WI38 (cell line): ENCODE measurements at regions not wholly inside any gene's neighbourhood (a gene's known extent, or its start where the extent isn't known, plus 50 kb on each side); places are given as distances from the start of the nearest gene placed in this dataset.
"Not testable (repeated sequence)": the region's sequence is repeated elsewhere in the genome, so short reads cannot be mapped to it uniquely, and the experiment has no call there.

Experiments
- H3K4me3 ChIP-seq: 2 replicates; pipeline ENCODE4 v1.5.1; 2011; ENCODE audit warnings: low read depth, mild to moderate bottlenecking, control low read depth, low read length
- CTCF ChIP-seq: IDR thresholded peaks from 2 replicates; pipeline ENCODE4 v1.5.1; 2012; ENCODE audit warnings: low read depth, mild to moderate bottlenecking, control low read depth, low read length

- no peak for TF ChIP-seq CTCF
- H3K4me3 ChIP-seq, result no peak overlapping the region
Measured at GRCh38 chr22:49685686-49686085, 142.0 kb downstream of the BRD1 start.

- TF ChIP-seq CTCF, result no peak
- no peak overlapping the region for H3K4me3 ChIP-seq
Measured at GRCh38 chr22:49685116-49685515, 142.6 kb downstream of the BRD1 start.

GRCh38 chr22:49683032-49683431 is 144.6 kb downstream of the BRD1 start:
- no peak overlapping the region for H3K4me3 ChIP-seq
- TF ChIP-seq CTCF, result no peak

GRCh38 chr22:49680819-49681218 is 146.9 kb downstream of the BRD1 start:
- not testable (repeated sequence) for H3K4me3 ChIP-seq

GRCh38 chr22:49678842-49679170 is 148.9 kb downstream of the BRD1 start:
- no peak overlapping the region for H3K4me3 ChIP-seq
- TF ChIP-seq CTCF, result no peak

GRCh38 chr22:49678137-49678841 is 149.4 kb downstream of the BRD1 start:
- no peak for TF ChIP-seq CTCF
- no peak overlapping the region for H3K4me3 ChIP-seq

- H3K4me3 ChIP-seq, result no peak overlapping the region
- TF ChIP-seq CTCF, result no peak
Measured at GRCh38 chr22:49677495-49677889, 150.2 kb downstream of the BRD1 start.
